PC-9 (cell line): ENCODE measurements at regions not wholly inside any gene's neighbourhood (a gene's known extent, or its start where the extent isn't known, plus 50 kb on each side); places are given as distances from the start of the nearest gene placed in this dataset.
"Not testable (repeated sequence)": the region's sequence is repeated elsewhere in the genome, so short reads cannot be mapped to it uniquely, and the experiment has no call there.

Experiments
- BruUV-seq: library from RNA; stranded (reverse); fragments of 400-500 nt; replicated peaks from 2 replicates; lab custom pipeline; 2021; lab: Mats Ljungman, UMichigan
- CTCF ChIA-PET: fragments of 300-600 bp; sonication (Branson Sonifier 250); formaldehyde crosslinking; loops from one replicate; lab custom pipeline; 2022; ENCODE audit warnings: antibody characterized with exemption; lab: Charles Lee
- POLR2A ChIA-PET: fragments of 300-600 bp; sonication (Branson Sonifier 250); formaldehyde crosslinking; loops from one replicate; lab custom pipeline; 2022; ENCODE audit warnings: antibody characterized with exemption; ENCODE audit not compliant: unreplicated experiment; lab: Charles Lee
- DNase-seq, 2 experiments: peaks; one replicate each; pipeline versions ENCODE4 v3.0.0 to v3.0.0-alpha.2; 2015 to 2022; ENCODE audit warnings: mixed read lengths in 1 of 2
- H2AFZ ChIP-seq: fragments of 200-600 bp; sonication (generic); 2 replicates; pipeline ENCODE4 v1.8.1; 2017; ENCODE audit warnings: antibody characterized with exemption
- H3F3A ChIP-seq: fragments of 200-600 bp; sonication (generic); 2 replicates; pipeline ENCODE4 v1.8.1; 2017; ENCODE audit warnings: antibody characterized with exemption, mild to moderate bottlenecking, low read depth; ENCODE audit not compliant: insufficient read depth
- H3K27ac ChIP-seq: fragments of 200-600 bp; sonication (generic); 2 replicates; pipeline ENCODE4 v1.6.1; 2016; ENCODE audit warnings: mixed run types
- H3K27me3 ChIP-seq: fragments of 200-600 bp; sonication (generic); 2 replicates; pipeline ENCODE4 v1.6.1; 2016; ENCODE audit warnings: low read depth, mixed run types; ENCODE audit not compliant: insufficient read depth
- H3K36me3 ChIP-seq: fragments of 200-600 bp; sonication (generic); 2 replicates; pipeline ENCODE4 v1.6.1; 2016; ENCODE audit warnings: low read depth, mixed run types
- H3K4me1 ChIP-seq: fragments of 200-600 bp; sonication (generic); replicated peaks from 2 replicates; pipeline ENCODE4 v1.6.1; 2016; ENCODE audit warnings: mixed run types; ENCODE audit not compliant: insufficient read depth
- H3K4me2 ChIP-seq: fragments of 200-600 bp; sonication (generic); 2 replicates; pipeline ENCODE4 v1.6.1; 2017; ENCODE audit warnings: mixed run types
- H3K4me3 ChIP-seq: fragments of 200-600 bp; sonication (generic); 2 replicates; pipeline ENCODE4 v1.6.1; 2016; ENCODE audit warnings: mixed run types
- H3K79me2 ChIP-seq: fragments of 200-600 bp; sonication (generic); 2 replicates; pipeline ENCODE4 v1.6.1; 2017; ENCODE audit warnings: low read depth, mixed run types
- H3K9me2 ChIP-seq: fragments of 200-600 bp; sonication (generic); 2 replicates; pipeline ENCODE4 v1.8.1; 2017; ENCODE audit warnings: mild to moderate bottlenecking; ENCODE audit not compliant: insufficient read depth
- H3K9me3 ChIP-seq: fragments of 200-600 bp; sonication (generic); 2 replicates; pipeline ENCODE4 v1.8.1; 2016; ENCODE audit warnings: low read depth; ENCODE audit not compliant: insufficient read depth
- H4K20me1 ChIP-seq: fragments of 200-600 bp; sonication (generic); 2 replicates; pipeline ENCODE4 v1.8.1; 2017; ENCODE audit not compliant: insufficient read depth
- EZH2 ChIP-seq: fragments of 200-600 bp; sonication (generic); IDR thresholded peaks from 2 replicates; pipeline ENCODE4 v1.8.0; 2017; ENCODE audit warnings: antibody characterized with exemption, low read depth
- intact Hi-C: fragments of 100-400 bp; cut with micrococcal nuclease; formaldehyde crosslinking; loops from one replicate; pipeline ENCODE4 v1.10.0; 2022; ENCODE audit not compliant: unreplicated experiment
- TF ChIP-seq, protein P1 (sequence below): fragments of 200-600 bp; sonication (generic); conservative IDR thresholded peaks from 2 replicates; pipeline ENCODE4 v1.6.1; 2017; ENCODE audit warnings: mixed run types, antibody characterized with exemption, mild to moderate bottlenecking, moderate library complexity

DNA sequence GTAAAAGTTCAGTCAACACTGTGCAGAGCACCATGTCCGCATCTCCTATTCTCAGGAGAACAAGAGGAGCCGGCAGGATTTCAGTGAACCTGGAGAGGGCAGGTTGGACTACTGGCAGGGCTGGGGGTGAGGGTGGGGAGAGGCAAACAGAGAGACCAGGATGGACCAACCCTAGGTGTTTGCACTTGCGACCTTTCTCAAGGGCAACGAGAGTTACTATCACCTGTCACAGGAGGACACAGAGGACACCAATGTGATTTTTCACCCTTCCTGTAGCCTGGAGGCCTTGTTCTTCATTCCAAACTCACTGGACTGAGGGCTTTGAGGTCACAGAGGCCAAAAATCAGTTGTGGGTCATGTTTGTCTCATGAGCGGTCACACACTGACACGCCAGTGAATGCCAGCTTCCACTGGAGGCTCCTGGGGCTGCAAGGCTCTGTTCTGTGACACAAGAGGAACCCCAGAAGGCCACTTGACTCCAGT lies 89.5 kb downstream of the CPN2 start:
- intact Hi-C loops: no loop called here

DNA sequence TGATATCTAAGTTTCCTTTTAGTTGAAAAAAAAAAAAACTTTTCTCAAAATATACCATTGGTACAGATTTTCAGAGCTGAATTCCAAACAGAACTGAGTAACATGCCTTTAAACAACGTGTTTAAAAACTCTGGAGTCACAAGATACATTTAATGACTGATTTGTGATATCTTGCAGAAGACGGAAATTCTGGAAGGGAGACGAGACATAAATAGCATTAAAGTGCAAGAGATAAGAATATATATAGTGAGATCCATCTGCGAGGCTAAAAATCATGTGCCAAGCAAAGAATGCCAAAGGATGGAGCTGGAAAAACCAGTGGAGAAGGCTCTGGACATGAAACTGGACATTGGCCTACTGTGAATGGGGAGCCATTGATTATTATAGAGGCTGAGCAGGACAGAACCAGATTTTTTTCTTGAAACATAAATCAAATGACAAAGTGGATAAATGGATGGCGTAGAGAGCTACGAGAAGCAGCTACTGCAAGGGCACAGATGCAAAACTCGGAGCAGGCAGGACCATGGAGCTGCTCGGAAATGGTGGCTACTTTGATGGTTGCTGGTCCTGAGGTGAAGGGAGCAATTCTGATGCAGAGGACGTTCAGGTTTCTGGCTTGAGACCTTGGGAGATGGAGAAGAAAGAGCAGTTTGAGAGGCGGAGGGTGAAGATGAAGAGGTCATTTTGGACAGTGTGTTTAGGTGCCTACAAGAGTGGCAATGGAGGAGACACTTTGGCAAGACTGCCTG lies 88.8 kb downstream of the CPN2 start:
- Histone ChIP-seq H3K9me3 (peaks cover 6% of the 10 kb centered on the region; the same call in 1 of the 2 replicates), H3K27ac (no peak overlapping the region), H3K27me3 (no peaks in the 10 kb centered on the region), H3K4me1 (peaks cover 15% of the 10 kb centered on the region), H3K4me3 (no peak overlapping the region), H3K4me2 (no peak overlapping the region), H3K9me2 (no peaks in the 10 kb centered on the region), H4K20me1 (no peaks in the 10 kb centered on the region), H3F3A (peaks cover 16% of the 10 kb centered on the region; the same call in 1 of the 2 replicates), H3K79me2 (no peaks in the 10 kb centered on the region), H3K36me3 (no peaks in the 10 kb centered on the region), H2AFZ (no peak overlapping the region)
- ChIA-PET POLR2A (no interaction called here), CTCF (no interaction called here)
- intact Hi-C loops: no loop called here
- no peak for TF ChIP-seq EZH2
- TF ChIP-seq, protein P1, sequence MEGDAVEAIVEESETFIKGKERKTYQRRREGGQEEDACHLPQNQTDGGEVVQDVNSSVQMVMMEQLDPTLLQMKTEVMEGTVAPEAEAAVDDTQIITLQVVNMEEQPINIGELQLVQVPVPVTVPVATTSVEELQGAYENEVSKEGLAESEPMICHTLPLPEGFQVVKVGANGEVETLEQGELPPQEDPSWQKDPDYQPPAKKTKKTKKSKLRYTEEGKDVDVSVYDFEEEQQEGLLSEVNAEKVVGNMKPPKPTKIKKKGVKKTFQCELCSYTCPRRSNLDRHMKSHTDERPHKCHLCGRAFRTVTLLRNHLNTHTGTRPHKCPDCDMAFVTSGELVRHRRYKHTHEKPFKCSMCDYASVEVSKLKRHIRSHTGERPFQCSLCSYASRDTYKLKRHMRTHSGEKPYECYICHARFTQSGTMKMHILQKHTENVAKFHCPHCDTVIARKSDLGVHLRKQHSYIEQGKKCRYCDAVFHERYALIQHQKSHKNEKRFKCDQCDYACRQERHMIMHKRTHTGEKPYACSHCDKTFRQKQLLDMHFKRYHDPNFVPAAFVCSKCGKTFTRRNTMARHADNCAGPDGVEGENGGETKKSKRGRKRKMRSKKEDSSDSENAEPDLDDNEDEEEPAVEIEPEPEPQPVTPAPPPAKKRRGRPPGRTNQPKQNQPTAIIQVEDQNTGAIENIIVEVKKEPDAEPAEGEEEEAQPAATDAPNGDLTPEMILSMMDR: no peak
- DNase-seq: no peak
- no TSS peak for BruUV-seq

More for the DNA sequence above, 89.5 kb downstream of the CPN2 start:
- Histone ChIP-seq H3K4me1 (peaks cover 7% of the 10 kb centered on the region), H3K27me3 (no peaks in the 10 kb centered on the region), H3F3A (peaks cover 12% of the 10 kb centered on the region; the same call in 1 of the 2 replicates), H3K27ac (no peak overlapping the region), H3K79me2 (no peaks in the 10 kb centered on the region), H2AFZ (no peak overlapping the region), H3K9me2 (no peaks in the 10 kb centered on the region), H4K20me1 (no peaks in the 10 kb centered on the region), H3K36me3 (no peaks in the 10 kb centered on the region), H3K4me3 (no peak overlapping the region), H3K4me2 (no peak overlapping the region), H3K9me3 (peaks cover 6% of the 10 kb centered on the region; the same call in 1 of the 2 replicates)
- no peak for TF ChIP-seq EZH2
- TF ChIP-seq, protein P1: no peak
- POLR2A ChIA-PET: no interaction called here
- CTCF ChIA-PET: no interaction called here
- DNase-seq: no peak
- no TSS peak for BruUV-seq

DNA sequence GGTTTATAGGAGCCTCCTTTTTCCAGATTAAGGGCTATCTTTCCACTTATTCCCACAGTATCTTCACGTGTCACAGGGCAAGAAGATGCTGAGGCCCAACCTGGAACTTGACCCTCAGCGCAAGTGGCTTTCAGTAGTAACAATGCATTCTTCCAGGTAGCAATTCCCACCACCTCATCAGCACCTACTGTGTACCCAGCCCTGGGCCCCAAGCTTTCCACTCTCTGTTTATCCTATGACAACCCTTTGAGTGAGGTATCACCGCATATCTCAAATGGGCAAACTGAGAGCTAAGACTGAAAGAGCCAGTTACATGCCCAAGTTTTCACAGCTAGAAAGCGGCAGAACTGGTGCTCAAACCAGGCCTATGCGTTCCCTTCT lies 88.2 kb downstream of the CPN2 start:
- BruUV-seq: no TSS peak
- Histone ChIP-seq H3K27ac (no peak overlapping the region), H3K4me1 (peaks cover 19% of the 10 kb centered on the region), H3K9me3 (peaks cover 6% of the 10 kb centered on the region; the same call in 1 of the 2 replicates), H3K36me3 (no peaks in the 10 kb centered on the region), H3K4me3 (no peak overlapping the region), H4K20me1 (no peaks in the 10 kb centered on the region), H3K9me2 (no peaks in the 10 kb centered on the region), H3K27me3 (no peaks in the 10 kb centered on the region), H2AFZ (no peak overlapping the region), H3F3A (peaks cover 16% of the 10 kb centered on the region; the same call in 1 of the 2 replicates), H3K79me2 (no peaks in the 10 kb centered on the region), H3K4me2 (no peak overlapping the region)
- ChIA-PET POLR2A (no interaction called here), CTCF (no interaction called here)
- TF ChIP-seq, protein P1: no peak
- no peak for TF ChIP-seq EZH2
- DNase-seq: no peak
- intact Hi-C loops: no loop called here

DNA sequence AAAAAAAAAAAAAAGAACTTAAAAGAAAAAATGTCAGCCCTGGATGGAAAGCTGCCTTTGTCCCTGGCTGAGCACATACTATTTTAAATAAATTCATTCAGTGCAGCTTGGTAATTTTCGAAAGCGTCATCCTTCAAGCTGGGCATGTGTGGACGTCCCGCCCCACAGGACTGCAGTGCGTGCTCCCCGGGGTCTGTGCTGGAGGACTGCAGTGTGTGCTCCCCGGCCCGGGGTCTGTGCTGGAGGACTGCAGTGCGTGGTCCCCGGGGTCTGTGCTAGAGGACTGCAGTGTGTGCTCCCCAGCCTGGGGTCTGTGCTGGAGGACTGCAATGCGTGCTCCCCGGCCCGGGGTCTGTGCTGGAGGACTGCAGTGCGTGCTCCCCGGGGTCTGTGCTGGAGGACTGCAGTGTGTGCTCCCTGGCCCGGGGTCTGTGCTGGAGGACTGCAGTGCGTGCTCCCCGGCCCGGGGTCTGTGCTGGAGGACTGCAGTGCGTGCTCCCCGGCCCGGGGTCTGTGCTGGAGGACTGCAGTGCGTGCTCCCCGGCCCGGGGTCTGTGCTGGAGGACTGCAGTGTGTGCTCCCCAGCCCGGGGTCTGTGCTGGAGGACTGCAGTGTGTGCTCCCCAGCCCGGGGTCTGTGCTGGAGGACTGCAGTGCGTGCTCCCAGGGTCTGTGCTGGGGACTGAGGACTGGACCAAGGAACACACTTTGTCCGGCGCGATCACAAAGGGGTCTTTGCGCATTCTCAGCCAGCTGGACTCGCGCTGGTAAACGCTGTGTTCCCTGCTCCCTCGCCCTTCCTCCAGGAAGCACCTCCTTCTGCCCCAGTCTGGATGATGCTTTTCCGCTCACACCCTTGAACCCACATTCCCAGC lies 86.3 kb downstream of the CPN2 start:
- intact Hi-C loops, H3K9me2 ChIP-seq, H3K9me3 ChIP-seq, BruUV-seq, H3K27ac ChIP-seq, H3K4me3 ChIP-seq, H3K4me2 ChIP-seq, H2AFZ ChIP-seq, H3K36me3 ChIP-seq, H4K20me1 ChIP-seq, H3K79me2 ChIP-seq, H3K27me3 ChIP-seq, DNase-seq: not testable (repeated sequence)
- POLR2A ChIA-PET: interaction anchor here (0.5 to 1.2 kb wide), 5 partner anchors 40 to 383 kb away, joined by 3 to 8 read pairs (median 6); no protein-coding TSS in a partner anchor
- CTCF ChIA-PET: interaction anchor here (0.6 to 0.7 kb wide), 2 partner anchors 48 to 799 kb away, joined by 3 to 5 read pairs; no protein-coding TSS in a partner anchor
- Histone ChIP-seq H3K4me1 (peaks cover 33% of the 10 kb centered on the region), H3F3A (peaks cover 24% of the 10 kb centered on the region; the same call in 1 of the 2 replicates)
